ENCODE measurements at regions not wholly inside any gene's neighbourhood (a gene's known extent, or its start where the extent isn't known, plus 50 kb on each side); places are given as distances from the start of the nearest gene placed in this dataset.

DNA sequence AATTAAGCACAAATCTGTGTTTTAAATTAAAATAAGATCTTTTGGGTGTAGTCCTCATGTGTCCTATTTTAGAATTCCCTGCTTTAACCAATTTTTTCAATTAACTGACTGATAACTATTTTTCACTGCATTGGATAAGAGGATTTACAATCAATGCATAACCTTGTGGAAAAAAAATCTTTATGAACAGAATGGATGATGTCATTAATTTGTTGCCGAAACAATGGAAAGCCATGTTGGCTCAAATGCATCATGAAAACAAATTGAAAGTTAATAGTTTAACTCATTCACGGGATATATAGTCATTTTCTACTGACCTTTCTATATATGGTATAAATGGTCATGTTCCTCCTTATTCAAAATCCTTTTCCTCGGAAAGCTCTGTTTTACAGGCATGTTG, 82.3 kb downstream of the PRLHR start:
- intact Hi-C loops (cut with DNase I), result no loop called here
- Histone ChIP-seq H3K27me3 (no peaks in the 10 kb centered on the region), H3K36me3 (no peaks in the 10 kb centered on the region), H3K9me3 (peaks cover 0 to 8% of the 10 kb centered on the region in 2 donors), H3K4me3 (no peak overlapping the region), H3K27ac (no peak overlapping the region), H3K4me1 (no peaks in the 10 kb centered on the region)
- TF ChIP-seq, protein P1, sequence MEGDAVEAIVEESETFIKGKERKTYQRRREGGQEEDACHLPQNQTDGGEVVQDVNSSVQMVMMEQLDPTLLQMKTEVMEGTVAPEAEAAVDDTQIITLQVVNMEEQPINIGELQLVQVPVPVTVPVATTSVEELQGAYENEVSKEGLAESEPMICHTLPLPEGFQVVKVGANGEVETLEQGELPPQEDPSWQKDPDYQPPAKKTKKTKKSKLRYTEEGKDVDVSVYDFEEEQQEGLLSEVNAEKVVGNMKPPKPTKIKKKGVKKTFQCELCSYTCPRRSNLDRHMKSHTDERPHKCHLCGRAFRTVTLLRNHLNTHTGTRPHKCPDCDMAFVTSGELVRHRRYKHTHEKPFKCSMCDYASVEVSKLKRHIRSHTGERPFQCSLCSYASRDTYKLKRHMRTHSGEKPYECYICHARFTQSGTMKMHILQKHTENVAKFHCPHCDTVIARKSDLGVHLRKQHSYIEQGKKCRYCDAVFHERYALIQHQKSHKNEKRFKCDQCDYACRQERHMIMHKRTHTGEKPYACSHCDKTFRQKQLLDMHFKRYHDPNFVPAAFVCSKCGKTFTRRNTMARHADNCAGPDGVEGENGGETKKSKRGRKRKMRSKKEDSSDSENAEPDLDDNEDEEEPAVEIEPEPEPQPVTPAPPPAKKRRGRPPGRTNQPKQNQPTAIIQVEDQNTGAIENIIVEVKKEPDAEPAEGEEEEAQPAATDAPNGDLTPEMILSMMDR (IDR thresholded peaks at IDR 0.05), result no peak
- no peak for DNase-seq
- ATAC-seq, result no peak

DNA sequence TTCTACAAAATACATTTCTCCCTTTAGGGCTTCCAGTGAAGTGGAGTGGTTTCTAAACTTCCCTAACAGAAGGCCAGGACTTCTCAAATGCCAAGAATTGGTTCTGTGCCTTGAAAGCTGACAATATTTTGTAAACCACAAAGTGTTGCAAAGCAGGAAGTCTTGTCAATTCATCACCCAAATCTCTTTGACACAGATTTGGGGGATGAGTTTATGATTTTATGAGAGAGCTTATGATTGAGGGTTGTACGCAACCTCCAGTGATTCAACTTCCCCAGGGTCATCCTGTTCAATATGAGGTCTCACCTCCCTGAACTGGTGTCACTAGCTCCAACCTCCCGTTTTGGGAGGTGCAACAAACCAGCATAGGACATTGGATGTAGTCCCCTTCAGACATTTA, 83.7 kb downstream of the PRLHR start:
- Histone ChIP-seq H3K4me3 (no peak overlapping the region), H3K4me1 (no peaks in the 10 kb centered on the region), H3K36me3 (no peaks in the 10 kb centered on the region), H3K9me3 (no peaks in the 10 kb centered on the region), H3K27ac (no peak overlapping the region), H3K27me3 (no peaks in the 10 kb centered on the region)
- intact Hi-C loops (cut with DNase I), result no loop called here
- TF ChIP-seq, protein P1 (IDR thresholded peaks at IDR 0.05), result no peak
- no peak for DNase-seq
- ATAC-seq, result no peak

DNA sequence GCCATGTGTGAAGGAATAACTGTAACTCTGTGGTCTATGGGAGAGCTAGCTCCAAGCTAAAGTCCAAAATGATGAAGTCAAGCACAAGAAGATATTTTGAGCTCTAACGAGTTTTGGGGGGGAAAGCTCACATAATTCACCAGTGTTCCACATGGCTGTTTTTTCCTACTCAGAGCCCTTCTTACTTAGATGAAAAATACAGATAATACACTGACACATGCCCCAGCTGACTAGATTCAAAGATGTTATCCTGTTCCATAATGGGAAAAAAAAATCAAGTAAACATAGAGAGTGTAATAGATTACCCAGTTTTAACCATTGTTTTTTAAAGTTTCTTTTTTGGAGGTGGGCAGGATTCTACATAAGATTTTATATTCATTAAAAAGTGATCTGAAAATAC, 86.6 kb downstream of the PRLHR start:
- TF ChIP-seq, protein P1 (IDR thresholded peaks at IDR 0.05), result no peak
- Histone ChIP-seq H3K36me3 (no peaks in the 10 kb centered on the region), H3K9me3 (no peaks in the 10 kb centered on the region), H3K4me1 (no peaks in the 10 kb centered on the region), H3K4me3 (no peak overlapping the region), H3K27ac (no peak overlapping the region), H3K27me3 (no peaks in the 10 kb centered on the region)
- DNase-seq (no peak), ATAC-seq (no peak)
- intact Hi-C loops (cut with DNase I), result no loop called here

DNA sequence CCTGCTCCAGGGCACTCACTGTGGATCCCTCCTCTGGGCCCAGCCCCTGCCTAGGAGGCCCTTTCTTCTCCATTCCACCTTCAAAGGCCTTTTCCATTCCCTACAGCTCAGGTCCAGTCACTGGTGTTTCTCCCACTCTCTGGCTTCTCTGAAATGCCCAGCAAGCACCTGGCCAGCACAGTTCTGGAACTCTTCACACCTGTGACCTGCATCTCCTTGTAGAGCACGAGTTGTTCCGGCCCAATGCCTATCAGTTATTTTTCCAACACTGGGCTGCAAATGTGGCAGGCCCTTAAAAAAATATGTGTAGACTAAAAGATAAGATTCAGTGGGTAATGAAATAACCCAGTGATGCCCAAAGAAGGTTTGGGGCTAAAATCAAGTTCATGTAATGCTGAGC, 87.1 kb downstream of the PRLHR start:
- no peaks in the 10 kb centered on the region for H3K36me3 ChIP-seq
- intact Hi-C loops (cut with DNase I), result no loop called here
- TF ChIP-seq, protein P1 (IDR thresholded peaks at IDR 0.05), result no peak

DNA sequence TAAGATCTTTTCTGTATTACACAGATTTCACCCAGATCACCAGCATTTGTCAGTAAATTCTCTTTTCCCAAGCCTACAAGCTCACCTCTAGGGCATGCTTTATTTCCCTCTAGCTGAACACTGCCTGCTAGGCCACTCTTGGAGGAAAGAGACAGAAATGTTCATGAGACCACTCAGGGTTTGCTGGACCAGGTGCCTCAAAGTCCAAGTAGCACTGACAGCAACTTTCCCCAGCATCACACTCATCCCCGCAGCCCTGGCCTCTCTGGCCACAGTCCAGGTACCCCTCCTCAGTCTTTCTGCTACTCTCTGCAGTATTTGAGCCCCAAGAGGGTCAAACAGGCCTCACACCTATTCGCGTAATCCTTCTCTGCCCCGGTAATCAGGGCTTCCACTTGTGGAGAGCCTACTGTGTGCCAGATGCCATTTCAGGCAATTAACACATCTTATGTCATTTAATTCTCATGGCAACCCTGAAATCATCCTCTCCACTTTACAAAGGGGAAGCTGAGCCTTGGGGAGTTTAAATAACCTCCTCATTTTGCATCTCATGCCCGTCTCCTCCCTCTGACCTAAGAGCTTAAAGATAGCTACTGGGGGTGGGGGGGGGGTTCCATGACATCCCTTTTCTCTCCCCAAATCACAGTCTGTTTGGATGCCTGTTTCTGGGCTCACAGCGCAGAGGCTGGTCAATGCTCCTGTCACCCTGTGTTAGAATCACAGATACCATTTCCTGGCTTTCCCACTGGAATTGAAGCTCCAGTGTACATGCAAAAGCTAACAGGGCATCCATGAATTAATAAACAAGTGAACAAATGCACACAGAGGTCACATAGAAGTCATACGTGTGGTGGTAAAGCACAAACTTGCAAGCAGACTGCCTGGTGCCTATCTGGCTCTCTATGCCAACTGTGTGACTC, 88.5 kb downstream of the PRLHR start:
- Histone ChIP-seq H3K27ac (no peak overlapping the region), H3K9me3 (no peaks in the 10 kb centered on the region), H3K4me3 (no peak overlapping the region), H3K4me1 (no peaks in the 10 kb centered on the region), H3K36me3 (no peaks in the 10 kb centered on the region), H3K27me3 (no peaks in the 10 kb centered on the region)
- intact Hi-C loops (cut with DNase I), result no loop called here
- TF ChIP-seq, protein P1 (IDR thresholded peaks at IDR 0.05), result no peak
- ATAC-seq (no peak), DNase-seq (no peak)

More for the DNA sequence above, 87.1 kb downstream of the PRLHR start:
- Histone ChIP-seq H3K4me3 (no peak overlapping the region), H3K27ac (no peak overlapping the region), H3K4me1 (no peaks in the 10 kb centered on the region), H3K9me3 (no peaks in the 10 kb centered on the region), H3K27me3 (no peaks in the 10 kb centered on the region)
- no peak for ATAC-seq
- DNase-seq, result no peak
